ENCODE measurements at regions not wholly inside any gene's neighbourhood (a gene's known extent, or its start where the extent isn't known, plus 50 kb on each side); places are given as distances from the start of the nearest gene placed in this dataset.

GRCh38 chr10:8254350-8254749 lies 199.9 kb downstream of the GATA3 start:
- Histone ChIP-seq H4K8ac (ENCODE audit: low read depth, low read length) (no peak overlapping the region), H3K4ac (ENCODE audit: low read depth, low read length) (no peak overlapping the region), H3K18ac (ENCODE audit: low read length) (no peak overlapping the region), H3K36me3 (ENCODE audit: control insufficient read depth, insufficient read depth, low read length) (no peaks in the 10 kb centered on the region), H3K79me1 (ENCODE audit: low read length) (no peaks in the 10 kb centered on the region), H3K9ac (ENCODE audit: low read length) (no peak overlapping the region), H3K4me1 (ENCODE audit: control insufficient read depth, low read depth, low read length) (no peaks in the 10 kb centered on the region), H2BK120ac (ENCODE audit: low read depth, low read length) (no peak overlapping the region), H2AK5ac (ENCODE audit: low read length) (no peak overlapping the region), H3K23ac (ENCODE audit: low read length) (no peak overlapping the region), H3K56ac (ENCODE audit: low read length) (no peak overlapping the region), H3K27me3 (ENCODE audit: insufficient read depth, low read length, poor library complexity) (no peaks in the 10 kb centered on the region), H3K79me2 (ENCODE audit: control insufficient read depth, insufficient read depth, low read length) (no peaks in the 10 kb centered on the region), H2BK5ac (ENCODE audit: low read length) (no peak overlapping the region), H3K27ac (ENCODE audit: low read depth, low read length) (no peak overlapping the region), H2BK15ac (replicated peaks; ENCODE audit: low read depth) (no peak overlapping the region), H3K4me3 (ENCODE audit: low read length) (no peak overlapping the region), H4K5ac (ENCODE audit: low read length) (no peak overlapping the region), H3K4me2 (ENCODE audit: low read length) (no peak overlapping the region)
- DNase-seq = no peak
- WGBS (ENCODE audit: extremely low coverage, insufficient coverage, low lambda C conversion rate) = no CpG with 5 or more reads among the region's 1 CpG

- Histone ChIP-seq H3K23ac (ENCODE audit: low read length) (no peak overlapping the region), H3K4me1 (ENCODE audit: control insufficient read depth, low read depth, low read length) (no peaks in the 10 kb centered on the region), H3K4me3 (ENCODE audit: low read length) (no peak overlapping the region), H3K79me2 (ENCODE audit: control insufficient read depth, insufficient read depth, low read length) (no peaks in the 10 kb centered on the region), H4K5ac (ENCODE audit: low read length) (no peak overlapping the region), H2BK5ac (ENCODE audit: low read length) (no peak overlapping the region), H3K4me2 (ENCODE audit: low read length) (no peak overlapping the region), H3K27ac (ENCODE audit: low read depth, low read length) (no peak overlapping the region), H2AK5ac (ENCODE audit: low read length) (no peak overlapping the region), H3K36me3 (ENCODE audit: control insufficient read depth, insufficient read depth, low read length) (no peaks in the 10 kb centered on the region), H3K56ac (ENCODE audit: low read length) (no peak overlapping the region), H4K8ac (ENCODE audit: low read depth, low read length) (no peak overlapping the region), H2BK15ac (replicated peaks; ENCODE audit: low read depth) (no peak overlapping the region), H3K9ac (ENCODE audit: low read length) (no peak overlapping the region), H2BK120ac (ENCODE audit: low read depth, low read length) (no peak overlapping the region), H3K27me3 (ENCODE audit: insufficient read depth, low read length, poor library complexity) (no peaks in the 10 kb centered on the region), H3K79me1 (ENCODE audit: low read length) (no peaks in the 10 kb centered on the region), H3K4ac (ENCODE audit: low read depth, low read length) (no peak overlapping the region), H3K18ac (ENCODE audit: low read length) (no peak overlapping the region)
- no CpG with 5 or more reads among the region's 1 CpG for WGBS (ENCODE audit: extremely low coverage, insufficient coverage, low lambda C conversion rate)
- no peak for DNase-seq
These were observed 200.8 kb downstream of the GATA3 start for GRCh38 chr10:8255301-8255700.

- no peak overlapping the region for H2AK5ac ChIP-seq (ENCODE audit: low read length)
- no peak overlapping the region for H3K27ac ChIP-seq (ENCODE audit: low read depth, low read length)
- no peak overlapping the region for H3K4me2 ChIP-seq (ENCODE audit: low read length)
- no peak overlapping the region for H3K4me3 ChIP-seq (ENCODE audit: low read length)
- peaks cover 2% of the 10 kb centered on the region for H3K27me3 ChIP-seq (ENCODE audit: insufficient read depth, low read length, poor library complexity)
- no peak overlapping the region for H4K5ac ChIP-seq (ENCODE audit: low read length)
- no peaks in the 10 kb centered on the region for H3K4me1 ChIP-seq (ENCODE audit: control insufficient read depth, low read depth, low read length)
- no peak overlapping the region for H3K4ac ChIP-seq (ENCODE audit: low read depth, low read length)
- no peaks in the 10 kb centered on the region for H3K79me2 ChIP-seq (ENCODE audit: control insufficient read depth, insufficient read depth, low read length)
- H3K18ac ChIP-seq (ENCODE audit: low read length) = no peak overlapping the region
- no peak overlapping the region for H3K23ac ChIP-seq (ENCODE audit: low read length)
- H2BK5ac ChIP-seq (ENCODE audit: low read length) = no peak overlapping the region
- no peak for DNase-seq
- no peak overlapping the region for H2BK120ac ChIP-seq (ENCODE audit: low read depth, low read length)
- H3K56ac ChIP-seq (ENCODE audit: low read length) = no peak overlapping the region
- H2BK15ac ChIP-seq (replicated peaks; ENCODE audit: low read depth) = no peak overlapping the region
- H4K8ac ChIP-seq (ENCODE audit: low read depth, low read length) = no peak overlapping the region
- no peaks in the 10 kb centered on the region for H3K36me3 ChIP-seq (ENCODE audit: control insufficient read depth, insufficient read depth, low read length)
- H3K79me1 ChIP-seq (ENCODE audit: low read length) = no peaks in the 10 kb centered on the region
- no peak overlapping the region for H3K9ac ChIP-seq (ENCODE audit: low read length)
- WGBS (ENCODE audit: extremely low coverage, insufficient coverage, low lambda C conversion rate) = no CpG with 5 or more reads among the region's 16 CpGs
These were observed 206.2 kb downstream of the GATA3 start for GRCh38 chr10:8260645-8261044.

GRCh38 chr10:8262317-8262716 lies 207.8 kb downstream of the GATA3 start:
- Histone ChIP-seq H3K4ac (ENCODE audit: low read depth, low read length) (no peak overlapping the region), H3K4me3 (ENCODE audit: low read length) (no peak overlapping the region), H3K23ac (ENCODE audit: low read length) (no peak overlapping the region), H4K5ac (ENCODE audit: low read length) (no peak overlapping the region), H3K27me3 (ENCODE audit: insufficient read depth, low read length, poor library complexity) (peaks cover 2% of the 10 kb centered on the region), H3K79me2 (ENCODE audit: control insufficient read depth, insufficient read depth, low read length) (no peaks in the 10 kb centered on the region), H3K4me2 (ENCODE audit: low read length) (no peak overlapping the region), H3K36me3 (ENCODE audit: control insufficient read depth, insufficient read depth, low read length) (no peaks in the 10 kb centered on the region), H2BK15ac (replicated peaks; ENCODE audit: low read depth) (no peak overlapping the region), H3K27ac (ENCODE audit: low read depth, low read length) (no peak overlapping the region), H2BK120ac (ENCODE audit: low read depth, low read length) (no peak overlapping the region), H2BK5ac (ENCODE audit: low read length) (no peak overlapping the region), H3K79me1 (ENCODE audit: low read length) (no peaks in the 10 kb centered on the region), H3K9ac (ENCODE audit: low read length) (no peak overlapping the region), H2AK5ac (ENCODE audit: low read length) (no peak overlapping the region), H3K4me1 (ENCODE audit: control insufficient read depth, low read depth, low read length) (no peaks in the 10 kb centered on the region), H3K18ac (ENCODE audit: low read length) (no peak overlapping the region), H3K56ac (ENCODE audit: low read length) (no peak overlapping the region), H4K8ac (ENCODE audit: low read depth, low read length) (no peak overlapping the region)
- no peak for DNase-seq
- no CpG with 5 or more reads among the region's 4 CpGs for WGBS (ENCODE audit: extremely low coverage, insufficient coverage, low lambda C conversion rate)

GRCh38 chr10:8269976-8270375 lies 215.5 kb downstream of the GATA3 start:
- Histone ChIP-seq H3K9ac (ENCODE audit: low read length) (no peak overlapping the region), H4K5ac (ENCODE audit: low read length) (no peak overlapping the region), H3K23ac (ENCODE audit: low read length) (no peak overlapping the region), H3K4me3 (ENCODE audit: low read length) (no peak overlapping the region), H2BK5ac (ENCODE audit: low read length) (no peak overlapping the region), H4K8ac (ENCODE audit: low read depth, low read length) (no peak overlapping the region), H2AK5ac (ENCODE audit: low read length) (no peak overlapping the region), H3K27me3 (ENCODE audit: insufficient read depth, low read length, poor library complexity) (peaks cover 2% of the 10 kb centered on the region), H3K4ac (ENCODE audit: low read depth, low read length) (no peak overlapping the region), H3K27ac (ENCODE audit: low read depth, low read length) (no peak overlapping the region), H3K79me1 (ENCODE audit: low read length) (no peaks in the 10 kb centered on the region), H3K4me2 (ENCODE audit: low read length) (no peak overlapping the region), H3K18ac (ENCODE audit: low read length) (no peak overlapping the region), H3K4me1 (ENCODE audit: control insufficient read depth, low read depth, low read length) (peaks cover 1% of the 10 kb centered on the region), H3K79me2 (ENCODE audit: control insufficient read depth, insufficient read depth, low read length) (no peaks in the 10 kb centered on the region), H2BK120ac (ENCODE audit: low read depth, low read length) (no peak overlapping the region), H3K56ac (ENCODE audit: low read length) (no peak overlapping the region), H3K36me3 (ENCODE audit: control insufficient read depth, insufficient read depth, low read length) (no peaks in the 10 kb centered on the region), H2BK15ac (replicated peaks; ENCODE audit: low read depth) (no peak overlapping the region)
- no peak for DNase-seq
- WGBS (ENCODE audit: extremely low coverage, insufficient coverage, low lambda C conversion rate) = no CpG with 5 or more reads among the region's 5 CpGs

GRCh38 chr10:8272794-8273425 lies 218.4 kb downstream of the GATA3 start:
- Histone ChIP-seq H3K4me1 (ENCODE audit: control insufficient read depth, low read depth, low read length) (peaks cover 1% of the 10 kb centered on the region), H3K23ac (ENCODE audit: low read length) (no peak overlapping the region), H3K4me3 (ENCODE audit: low read length) (no peak overlapping the region), H3K79me1 (ENCODE audit: low read length) (no peaks in the 10 kb centered on the region), H3K27me3 (ENCODE audit: insufficient read depth, low read length, poor library complexity) (peaks cover 2% of the 10 kb centered on the region), H3K4ac (ENCODE audit: low read depth, low read length) (no peak overlapping the region), H3K56ac (ENCODE audit: low read length) (no peak overlapping the region), H2BK5ac (ENCODE audit: low read length) (no peak overlapping the region), H3K27ac (ENCODE audit: low read depth, low read length) (no peak overlapping the region), H2BK120ac (ENCODE audit: low read depth, low read length) (no peak overlapping the region), H4K5ac (ENCODE audit: low read length) (no peak overlapping the region), H3K79me2 (ENCODE audit: control insufficient read depth, insufficient read depth, low read length) (no peaks in the 10 kb centered on the region), H2AK5ac (ENCODE audit: low read length) (no peak overlapping the region), H2BK15ac (replicated peaks; ENCODE audit: low read depth) (no peak overlapping the region), H3K18ac (ENCODE audit: low read length) (no peak overlapping the region), H4K8ac (ENCODE audit: low read depth, low read length) (no peak overlapping the region), H3K36me3 (ENCODE audit: control insufficient read depth, insufficient read depth, low read length) (no peaks in the 10 kb centered on the region), H3K4me2 (ENCODE audit: low read length) (no peak overlapping the region), H3K9ac (ENCODE audit: low read length) (no peak overlapping the region)
- no peak for DNase-seq
- WGBS (ENCODE audit: extremely low coverage, insufficient coverage, low lambda C conversion rate) = no CpG with 5 or more reads among the region's 10 CpGs

Measured in mesendoderm (in vitro differentiated cells).